GM12865 (cell line): ENCODE measurements at regions not wholly inside any gene's neighbourhood (a gene's known extent, or its start where the extent isn't known, plus 50 kb on each side); places are given as distances from the start of the nearest gene placed in this dataset.

Experiments used
- DNase-seq: peaks from one replicate; pipeline ENCODE4 v3.0.0; 2010; ENCODE audit warnings: low read depth
- H3K4me3 ChIP-seq: 2 replicates; pipeline ENCODE4 v1.5.1; 2011; ENCODE audit warnings: mild to moderate bottlenecking, low read depth, low read length, control low read depth
- TF ChIP-seq, protein P1 (sequence below): IDR thresholded peaks from 2 replicates; pipeline ENCODE4 v1.5.1; 2011; ENCODE audit warnings: low read length, control low read depth, low read depth, inconsistent platforms; ENCODE audit not compliant: insufficient read depth; ENCODE audit errors: missing control alignments

DNA sequence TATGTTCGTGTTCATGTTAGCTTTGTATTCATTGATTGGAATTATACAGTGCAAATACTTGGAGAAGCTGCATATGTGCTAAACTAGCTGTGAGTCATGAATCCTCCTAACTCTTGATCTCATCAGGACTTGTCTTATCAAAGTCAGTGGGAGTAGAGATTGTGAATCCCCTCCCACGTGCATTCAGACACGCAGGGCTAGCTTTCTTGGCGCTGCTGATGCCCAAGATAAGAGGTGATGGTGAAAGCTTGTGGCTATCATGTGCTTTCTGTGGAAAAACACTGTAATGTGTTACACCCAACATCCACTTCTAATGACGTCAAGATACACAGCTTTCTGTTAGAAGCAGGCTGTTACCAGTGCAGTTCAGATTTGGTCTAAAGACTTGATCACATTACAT is 348.7 kb upstream of the HAND2 start:
- TF ChIP-seq, protein P1, sequence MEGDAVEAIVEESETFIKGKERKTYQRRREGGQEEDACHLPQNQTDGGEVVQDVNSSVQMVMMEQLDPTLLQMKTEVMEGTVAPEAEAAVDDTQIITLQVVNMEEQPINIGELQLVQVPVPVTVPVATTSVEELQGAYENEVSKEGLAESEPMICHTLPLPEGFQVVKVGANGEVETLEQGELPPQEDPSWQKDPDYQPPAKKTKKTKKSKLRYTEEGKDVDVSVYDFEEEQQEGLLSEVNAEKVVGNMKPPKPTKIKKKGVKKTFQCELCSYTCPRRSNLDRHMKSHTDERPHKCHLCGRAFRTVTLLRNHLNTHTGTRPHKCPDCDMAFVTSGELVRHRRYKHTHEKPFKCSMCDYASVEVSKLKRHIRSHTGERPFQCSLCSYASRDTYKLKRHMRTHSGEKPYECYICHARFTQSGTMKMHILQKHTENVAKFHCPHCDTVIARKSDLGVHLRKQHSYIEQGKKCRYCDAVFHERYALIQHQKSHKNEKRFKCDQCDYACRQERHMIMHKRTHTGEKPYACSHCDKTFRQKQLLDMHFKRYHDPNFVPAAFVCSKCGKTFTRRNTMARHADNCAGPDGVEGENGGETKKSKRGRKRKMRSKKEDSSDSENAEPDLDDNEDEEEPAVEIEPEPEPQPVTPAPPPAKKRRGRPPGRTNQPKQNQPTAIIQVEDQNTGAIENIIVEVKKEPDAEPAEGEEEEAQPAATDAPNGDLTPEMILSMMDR = no peak
- no peak for DNase-seq
- H3K4me3 ChIP-seq = no peak overlapping the region

DNA sequence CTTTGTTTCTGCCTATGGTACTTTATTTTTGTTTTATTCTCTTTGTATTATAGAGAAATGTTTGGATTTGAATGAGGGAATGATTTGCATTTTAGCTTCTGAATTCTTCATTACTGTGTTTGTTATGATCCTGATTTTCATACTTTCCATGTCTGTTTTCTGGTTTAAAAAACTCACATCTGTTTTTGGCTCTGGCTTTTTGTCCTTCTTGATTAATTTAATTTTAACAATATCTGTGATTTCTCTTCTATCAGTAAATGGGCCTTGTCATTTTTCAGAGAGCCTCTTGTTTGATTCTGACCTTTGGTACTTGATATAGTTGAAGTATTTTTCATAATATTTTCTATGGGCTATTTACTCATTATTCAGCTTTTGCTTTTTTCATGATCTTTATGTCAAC is 341.6 kb upstream of the HAND2 start:
- DNase-seq = no peak
- H3K4me3 ChIP-seq = no peak overlapping the region
- TF ChIP-seq, protein P1 = no peak

DNA sequence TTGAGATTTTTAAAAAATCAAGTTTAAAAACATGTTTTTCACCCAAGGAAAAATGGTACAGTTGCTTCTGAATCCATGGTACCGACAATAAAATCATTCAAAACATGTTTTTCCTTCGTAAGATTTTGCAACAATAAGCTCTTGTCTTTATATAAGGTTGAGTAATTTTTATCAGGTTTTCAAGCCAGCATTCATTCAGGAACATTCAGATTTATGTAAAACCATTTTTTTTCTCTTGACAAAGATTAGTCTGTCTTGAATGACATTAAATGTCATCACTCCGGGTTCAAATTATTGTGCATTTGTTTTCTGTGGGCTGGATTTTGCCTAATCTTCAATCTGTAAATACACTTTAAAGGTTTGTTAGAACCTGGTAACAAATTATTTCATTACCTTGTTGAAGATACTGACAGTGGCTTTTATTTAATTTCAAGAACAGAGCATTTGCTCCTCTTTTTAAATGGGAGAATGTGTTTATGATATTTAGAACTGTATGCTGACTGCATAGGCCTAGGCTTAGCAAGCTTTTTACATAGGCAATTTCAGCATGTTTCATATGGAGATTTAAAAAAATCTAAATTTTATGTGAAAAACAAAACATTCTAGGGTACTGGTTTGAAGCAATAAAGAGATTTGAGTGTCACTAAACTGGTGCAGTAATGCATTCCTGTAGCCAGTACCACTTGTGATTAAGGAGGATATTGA is 336.4 kb upstream of the HAND2 start:
- TF ChIP-seq, protein P1 = no peak
- no peak for DNase-seq
- H3K4me3 ChIP-seq = no peak overlapping the region

DNA sequence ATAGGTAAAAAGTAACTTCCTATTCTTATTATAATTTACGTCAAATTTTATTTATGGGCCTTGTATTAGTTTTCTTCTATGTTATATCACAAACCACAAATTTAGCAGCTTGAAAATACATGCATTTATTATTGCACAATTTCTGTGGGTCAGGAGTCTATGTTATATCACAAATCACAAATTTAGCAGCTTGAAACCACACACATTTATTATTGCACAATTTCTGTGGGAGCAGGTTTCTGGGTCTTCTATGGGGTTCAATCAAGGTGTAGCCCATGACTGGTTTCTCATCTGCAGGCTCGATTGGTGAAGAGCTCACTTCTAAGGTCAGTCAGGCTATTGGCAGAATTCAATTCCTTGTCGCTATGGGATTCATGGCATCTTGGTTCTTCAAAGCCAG is 332.7 kb upstream of the HAND2 start:
- no peak overlapping the region for H3K4me3 ChIP-seq
- TF ChIP-seq, protein P1 = no peak
- DNase-seq = no peak

DNA sequence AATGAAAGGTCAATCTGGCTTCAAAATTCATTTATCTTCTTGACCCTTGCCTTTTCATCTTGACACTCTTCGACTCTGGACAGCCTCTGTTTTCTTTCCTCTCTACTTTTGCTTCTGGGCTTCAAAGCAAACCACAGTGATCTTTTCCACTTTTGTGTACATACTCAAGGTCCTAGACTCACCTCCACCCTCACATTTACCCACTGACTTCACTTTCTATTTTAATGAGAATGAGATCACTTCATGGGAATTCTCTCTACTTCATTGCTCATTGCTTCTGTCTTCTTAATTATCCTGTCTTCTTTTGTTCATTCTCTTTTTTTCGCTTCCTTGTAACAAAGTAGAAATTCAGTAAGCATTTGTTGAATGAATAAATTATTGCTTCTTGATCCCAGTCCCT is 330.1 kb upstream of the HAND2 start:
- no peak for DNase-seq
- TF ChIP-seq, protein P1 = no peak
- H3K4me3 ChIP-seq = no peak overlapping the region

DNA sequence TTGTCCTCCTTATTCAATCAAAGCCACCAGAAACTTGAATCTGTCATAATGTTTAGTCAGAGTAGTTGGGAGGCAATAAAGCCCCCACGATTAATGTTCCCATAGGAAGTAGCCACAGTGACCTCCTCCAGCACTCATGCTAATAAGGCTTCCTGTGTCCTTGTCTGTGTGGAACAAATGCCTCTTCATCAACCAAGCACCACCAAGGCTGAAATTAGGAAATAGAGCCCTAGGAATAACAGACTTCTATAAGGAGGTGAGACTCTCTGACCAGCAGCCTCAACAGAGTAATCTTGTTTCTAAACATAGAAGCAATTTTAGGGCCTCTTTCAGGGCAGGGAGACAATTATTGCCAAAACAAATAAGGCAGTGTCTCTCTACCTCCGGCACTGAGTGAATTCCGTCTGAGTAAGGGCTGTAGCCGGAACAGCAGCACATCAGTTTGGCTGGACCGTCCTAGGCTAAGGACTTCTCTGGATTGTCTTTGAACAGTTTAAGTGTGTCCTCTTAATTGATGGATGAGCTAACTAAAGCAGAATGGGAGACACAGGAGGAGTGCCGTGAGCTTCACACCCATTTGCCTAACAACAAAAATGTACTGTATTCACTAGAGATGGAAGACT is 329.2 kb upstream of the HAND2 start:
- no peak for DNase-seq
- TF ChIP-seq, protein P1 = no peak
- H3K4me3 ChIP-seq = no peak overlapping the region

DNA sequence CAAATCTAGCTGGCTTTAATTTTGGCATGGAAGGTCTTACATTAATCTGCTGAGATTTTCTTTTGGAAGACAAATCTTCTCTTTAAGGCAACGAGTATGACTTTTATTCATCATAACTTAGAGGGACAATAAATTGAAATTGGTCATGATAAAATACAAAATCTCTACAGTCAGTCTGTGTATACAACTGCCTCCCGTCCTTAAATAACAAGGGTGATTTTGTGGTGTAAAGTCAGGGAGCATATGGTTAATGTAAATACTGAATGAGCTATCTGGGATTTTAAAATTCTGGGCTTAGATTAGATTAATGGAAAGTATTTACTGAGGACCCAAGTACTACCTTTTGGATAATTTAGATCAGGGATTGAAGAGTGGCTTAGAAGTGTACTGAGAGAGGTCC is 328.4 kb upstream of the HAND2 start:
- no peak for DNase-seq
- TF ChIP-seq, protein P1 = no peak
- no peak overlapping the region for H3K4me3 ChIP-seq
